Skeletal muscle tissue (tissue), 3 donors: ENCODE measurements at regions not wholly inside any gene's neighbourhood (a gene's known extent, or its start where the extent isn't known, plus 50 kb on each side); places are given as distances from the start of the nearest gene placed in this dataset.
A peak's percentile ranks its signal among the peaks of the same experiment; 100 is the strongest.

Experiments used
- H3K27ac ChIP-seq: one replicate; pipeline ENCODE4 v1.7.0; 2013; ENCODE audit warnings: mild to moderate bottlenecking, low read depth, low read length, inconsistent platforms
- H3K27me3 ChIP-seq, 3 donors: one replicate each; pipeline ENCODE4 v1.7.0; 2013; ENCODE audit warnings: low read length in 3 of 3; ENCODE audit not compliant: control insufficient read depth in 3 of 3, insufficient read depth in 3 of 3
- H3K36me3 ChIP-seq, 3 donors: one replicate each; pipeline ENCODE4 v1.7.0; 2013; ENCODE audit warnings: low read length in 3 of 3; ENCODE audit not compliant: control insufficient read depth in 3 of 3, insufficient read depth in 3 of 3
- H3K4me1 ChIP-seq, 3 donors: one replicate each; pipeline ENCODE4 v1.7.0; 2013; ENCODE audit warnings: low read length in 3 of 3, mild to moderate bottlenecking in 3 of 3; ENCODE audit not compliant: control insufficient read depth in 3 of 3, insufficient read depth in 3 of 3
- H3K4me3 ChIP-seq, 3 donors: one replicate each; pipeline ENCODE4 v1.7.0; 2013; ENCODE audit warnings: low read length in 3 of 3
- H3K9ac ChIP-seq, 3 donors: one replicate each; pipeline ENCODE4 v1.7.0; 2013; ENCODE audit warnings: low read length in 3 of 3, mild to moderate bottlenecking in 3 of 3, moderate library complexity in 2 of 3, low read depth in 1 of 3
- H3K9me3 ChIP-seq, 3 donors: one replicate each; pipeline ENCODE4 v1.7.0; 2013; ENCODE audit warnings: low read length in 3 of 3; ENCODE audit not compliant: control insufficient read depth in 3 of 3
- donor health status: Osteomylitis.

DNA sequence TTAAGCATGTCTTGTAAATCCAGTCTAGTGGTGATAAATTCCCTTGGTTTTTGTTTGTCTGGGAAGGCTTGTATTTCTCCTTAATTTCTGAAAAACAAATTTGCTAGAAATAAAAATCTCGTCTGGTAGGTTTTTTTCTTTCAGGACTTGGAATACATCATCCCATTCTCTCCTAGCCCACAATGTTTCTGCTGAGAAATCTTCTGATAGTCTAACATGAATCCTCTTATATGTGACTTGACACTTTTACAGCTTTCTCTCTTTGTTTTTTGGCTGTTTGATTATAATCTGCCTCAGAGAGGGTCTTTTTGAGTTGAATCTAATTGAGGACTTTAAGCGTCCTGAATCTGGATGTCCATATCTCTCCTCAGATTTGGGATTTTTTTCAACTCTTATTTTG is 104.9 kb downstream of the FEM1C start:
- Histone ChIP-seq H3K9me3 (peaks cover 0 to 3% (median 0%) of the 10 kb centered on the region in 3 donors), H3K27me3 (no peaks in the 10 kb centered on the region), H3K4me3 (no peak overlapping the region), H3K9ac (no peak overlapping the region), H3K36me3 (no peaks in the 10 kb centered on the region), H3K27ac (no peak overlapping the region), H3K4me1 (peaks cover 8 to 13% (median 12%) of the 10 kb centered on the region in 3 donors)

DNA sequence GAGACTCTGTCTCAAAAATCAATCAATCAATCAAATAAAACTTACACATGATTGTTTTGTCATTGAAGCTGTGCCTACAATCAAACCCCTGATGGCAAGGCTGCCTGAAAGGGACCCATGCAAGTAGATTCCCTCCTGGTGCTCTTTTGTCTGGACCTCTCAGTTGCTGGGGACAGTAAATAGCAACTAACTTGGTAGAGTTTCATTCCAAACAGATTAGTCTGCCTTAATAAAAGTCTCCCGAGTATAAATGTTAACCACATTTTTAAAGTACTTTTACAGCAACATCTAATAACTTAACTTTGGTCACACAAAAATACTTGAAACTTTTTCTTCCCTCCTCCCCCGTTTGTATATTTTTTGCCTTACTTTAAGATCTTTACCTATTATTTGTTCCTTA is 105.5 kb downstream of the FEM1C start:
- peaks cover 0 to 3% (median 0%) of the 10 kb centered on the region in 3 donors for H3K9me3 ChIP-seq
- no peak overlapping the region for H3K9ac ChIP-seq
- H3K36me3 ChIP-seq, result no peaks in the 10 kb centered on the region
- no peak overlapping the region for H3K4me3 ChIP-seq
- peaks cover 11 to 19% (median 15%) of the 10 kb centered on the region in 3 donors for H3K4me1 ChIP-seq
- no peaks in the 10 kb centered on the region for H3K27me3 ChIP-seq
- no peak overlapping the region for H3K27ac ChIP-seq

DNA sequence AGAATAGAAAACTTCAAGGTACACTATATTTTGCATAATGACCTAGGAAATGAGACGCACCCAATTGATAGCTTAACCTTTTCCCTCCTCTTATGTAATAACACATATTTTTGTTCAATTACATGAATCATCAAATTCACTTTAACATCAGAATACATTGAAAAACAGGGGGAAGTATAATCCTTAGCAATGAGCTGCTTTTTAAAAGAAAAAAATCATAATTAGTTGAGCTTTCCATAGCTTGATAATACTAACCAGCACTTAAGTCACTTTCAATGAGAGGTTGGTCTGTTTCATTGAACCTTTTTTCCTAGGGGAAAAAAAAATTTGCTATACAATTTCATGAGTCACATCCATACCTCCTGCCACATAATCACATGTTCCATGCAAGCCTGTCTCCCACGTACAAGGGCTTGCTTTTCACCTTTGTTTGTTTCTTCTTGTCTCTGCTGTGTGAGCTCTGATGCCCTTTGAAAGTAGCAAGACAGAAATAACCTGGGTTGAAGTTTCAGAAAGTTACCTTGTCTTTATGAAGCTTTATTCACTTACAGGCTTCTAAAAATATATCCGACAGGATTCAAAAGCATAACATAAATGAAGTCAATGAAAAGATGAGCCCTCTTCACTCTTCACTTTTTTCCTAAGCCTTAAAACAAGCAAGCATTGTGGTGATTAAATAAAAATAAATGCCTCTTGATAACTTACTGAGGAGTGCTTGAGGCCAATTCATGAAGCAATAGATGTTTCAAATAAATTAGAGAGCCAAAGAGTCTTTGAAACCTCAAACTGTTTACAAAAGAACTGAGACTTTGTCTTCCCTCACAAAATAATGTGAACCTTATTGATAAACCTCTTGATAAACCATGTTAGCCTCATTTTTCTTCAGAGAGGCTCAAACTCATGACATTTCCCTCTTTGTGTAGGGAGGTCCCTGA is 108.5 kb downstream of the FEM1C start:
- H3K9me3 ChIP-seq, result peaks cover 0 to 3% (median 0%) of the 10 kb centered on the region in 3 donors
- no peaks in the 10 kb centered on the region for H3K27me3 ChIP-seq
- H3K9ac ChIP-seq, result no peak overlapping the region
- H3K27ac ChIP-seq, result no peak overlapping the region
- H3K36me3 ChIP-seq, result no peaks in the 10 kb centered on the region
- peaks cover 15 to 21% (median 15%) of the 10 kb centered on the region in 3 donors for H3K4me1 ChIP-seq
- no peak overlapping the region for H3K4me3 ChIP-seq

DNA sequence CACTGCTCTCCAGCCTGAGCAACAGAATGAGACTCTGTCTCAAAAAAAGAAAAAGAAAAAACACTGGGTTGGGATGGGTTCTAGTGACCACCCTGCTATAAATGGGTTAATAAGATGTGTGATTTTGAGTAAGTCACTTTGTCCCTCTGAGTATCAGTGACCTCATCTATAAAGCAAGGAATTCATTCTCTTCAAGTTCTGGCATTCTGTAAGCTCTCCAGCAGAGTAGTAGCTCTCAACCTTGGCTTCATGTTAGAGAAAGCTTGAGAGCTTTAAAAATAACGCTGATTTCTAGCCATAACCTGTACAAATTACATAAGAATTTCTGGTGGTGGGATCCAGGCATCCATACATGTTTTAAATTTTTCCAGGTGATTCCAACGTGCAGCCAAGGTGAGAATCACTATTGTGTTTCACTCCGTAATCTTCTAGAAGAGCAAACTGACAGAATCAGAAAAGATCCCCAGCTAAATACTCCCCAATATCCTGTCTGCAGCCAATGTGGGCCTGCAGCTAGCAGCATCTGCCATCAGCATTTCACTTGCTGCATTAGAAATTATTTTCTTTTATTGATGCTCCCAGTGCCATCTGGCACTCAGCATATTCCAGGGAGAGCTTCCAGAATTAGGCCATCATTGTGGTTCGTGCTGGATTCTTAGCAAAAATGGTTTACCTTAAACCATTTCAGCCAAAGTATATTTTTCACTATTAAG is 109.4 kb downstream of the FEM1C start:
- Histone ChIP-seq H3K27ac (no peak overlapping the region), H3K9me3 (peaks cover 0 to 3% (median 0%) of the 10 kb centered on the region in 3 donors), H3K36me3 (no peaks in the 10 kb centered on the region), H3K4me1 (peaks cover 15 to 24% (median 17%) of the 10 kb centered on the region in 3 donors), H3K4me3 (no peak overlapping the region), H3K9ac (no peak overlapping the region), H3K27me3 (no peaks in the 10 kb centered on the region)

DNA sequence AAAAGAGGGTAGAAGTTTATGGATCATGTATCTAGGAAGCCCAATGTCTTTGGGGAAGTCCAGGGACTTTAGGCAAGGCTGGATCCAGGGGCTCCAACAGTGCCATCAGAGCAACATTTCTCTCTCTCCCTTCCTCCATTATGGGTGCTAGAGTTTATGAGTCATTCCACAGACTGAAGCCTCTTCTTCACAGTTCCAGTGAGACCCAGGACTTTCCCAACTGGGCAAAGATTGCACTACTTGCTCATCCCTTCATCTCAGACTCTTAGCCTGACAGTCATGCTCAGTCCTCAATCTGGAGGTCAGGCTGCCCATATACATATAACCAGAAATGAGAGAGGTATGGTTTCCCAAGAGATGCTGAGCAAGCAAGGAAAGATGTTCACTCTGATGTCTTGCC is 110.7 kb downstream of the FEM1C start:
- no peak overlapping the region for H3K4me3 ChIP-seq
- H3K27ac ChIP-seq, result no peak overlapping the region
- peaks cover 17 to 33% (median 22%) of the 10 kb centered on the region in 3 donors for H3K4me1 ChIP-seq
- no peaks in the 10 kb centered on the region for H3K36me3 ChIP-seq
- no peaks in the 10 kb centered on the region for H3K27me3 ChIP-seq
- no peaks in the 10 kb centered on the region for H3K9me3 ChIP-seq
- no peak overlapping the region for H3K9ac ChIP-seq

DNA sequence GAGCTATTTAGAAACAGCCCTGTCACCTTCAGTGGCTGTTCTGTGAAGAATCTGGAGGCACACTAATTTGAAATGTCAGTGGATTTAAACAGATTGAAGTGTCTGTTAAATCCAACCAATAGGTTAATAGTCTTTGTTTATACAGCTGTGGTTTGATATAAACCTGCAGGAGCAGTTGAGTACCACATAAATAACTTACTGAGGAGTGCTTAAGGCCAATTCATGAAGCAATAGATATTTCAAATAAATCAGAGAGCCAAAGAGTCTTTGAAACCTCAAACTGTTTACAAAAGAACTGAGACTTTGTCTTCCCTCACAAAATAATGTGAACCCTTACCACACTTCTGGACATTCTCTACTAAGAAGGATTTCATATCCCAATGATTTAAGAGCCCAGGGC is 111.9 kb downstream of the FEM1C start:
- Histone ChIP-seq H3K4me1 (peaks cover 26 to 40% (median 31%) of the 10 kb centered on the region in 3 donors), H3K27me3 (no peaks in the 10 kb centered on the region), H3K4me3 (no peak overlapping the region), H3K27ac (no peak overlapping the region), H3K9me3 (no peaks in the 10 kb centered on the region), H3K36me3 (no peaks in the 10 kb centered on the region), H3K9ac (no peak overlapping the region)

DNA sequence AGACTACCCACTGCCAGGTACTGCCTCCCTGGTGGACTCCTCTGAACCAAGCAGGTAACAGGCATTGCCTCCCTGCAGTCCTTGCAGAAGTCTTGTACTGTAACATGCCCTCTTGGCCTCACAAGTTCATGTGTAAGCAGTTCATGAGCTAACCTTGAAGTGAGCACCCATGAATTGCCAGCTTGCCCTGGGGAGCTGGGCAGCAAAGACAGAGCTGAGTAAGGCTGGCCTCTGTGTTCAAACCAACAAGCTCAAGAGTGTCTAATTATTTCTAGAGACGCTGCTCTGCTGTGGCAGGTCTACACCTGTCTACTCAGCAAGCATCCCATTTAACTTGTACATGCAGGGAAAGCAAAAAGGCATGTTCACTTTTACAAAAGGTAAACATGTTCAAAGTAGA is 113.5 kb downstream of the FEM1C start:
- Histone ChIP-seq H3K27me3 (no peaks in the 10 kb centered on the region), H3K9me3 (no peaks in the 10 kb centered on the region), H3K4me1 (peaks cover 26 to 47% (median 35%) of the 10 kb centered on the region in 3 donors), H3K36me3 (no peaks in the 10 kb centered on the region), H3K9ac (no peak overlapping the region), H3K4me3 (no peak overlapping the region), H3K27ac (no peak overlapping the region)

DNA sequence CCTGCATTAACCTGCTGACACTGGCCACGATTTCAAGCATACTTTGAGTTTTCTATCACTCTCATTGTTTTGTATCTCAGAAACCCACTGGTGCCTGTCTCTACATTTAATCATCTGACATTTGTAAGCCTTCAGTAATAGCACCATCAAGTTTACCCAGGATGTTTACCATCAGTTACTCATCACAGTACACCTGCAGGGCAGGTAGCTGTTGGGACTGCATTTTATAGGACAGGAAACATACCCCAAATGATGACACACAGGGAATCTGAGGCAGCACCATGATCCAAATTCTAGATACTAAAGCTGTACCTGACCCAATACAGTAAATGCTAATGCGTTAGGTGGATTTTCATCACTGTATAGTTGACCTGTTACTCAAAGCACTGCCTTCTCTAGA is 114.2 kb downstream of the FEM1C start:
- no peak overlapping the region for H3K9ac ChIP-seq
- H3K4me1 ChIP-seq, result peaks cover 21 to 41% (median 34%) of the 10 kb centered on the region in 3 donors
- no peaks in the 10 kb centered on the region for H3K27me3 ChIP-seq
- H3K36me3 ChIP-seq, result no peaks in the 10 kb centered on the region
- H3K9me3 ChIP-seq, result no peaks in the 10 kb centered on the region
- H3K27ac ChIP-seq, result no peak overlapping the region
- H3K4me3 ChIP-seq, result no peak overlapping the region

DNA sequence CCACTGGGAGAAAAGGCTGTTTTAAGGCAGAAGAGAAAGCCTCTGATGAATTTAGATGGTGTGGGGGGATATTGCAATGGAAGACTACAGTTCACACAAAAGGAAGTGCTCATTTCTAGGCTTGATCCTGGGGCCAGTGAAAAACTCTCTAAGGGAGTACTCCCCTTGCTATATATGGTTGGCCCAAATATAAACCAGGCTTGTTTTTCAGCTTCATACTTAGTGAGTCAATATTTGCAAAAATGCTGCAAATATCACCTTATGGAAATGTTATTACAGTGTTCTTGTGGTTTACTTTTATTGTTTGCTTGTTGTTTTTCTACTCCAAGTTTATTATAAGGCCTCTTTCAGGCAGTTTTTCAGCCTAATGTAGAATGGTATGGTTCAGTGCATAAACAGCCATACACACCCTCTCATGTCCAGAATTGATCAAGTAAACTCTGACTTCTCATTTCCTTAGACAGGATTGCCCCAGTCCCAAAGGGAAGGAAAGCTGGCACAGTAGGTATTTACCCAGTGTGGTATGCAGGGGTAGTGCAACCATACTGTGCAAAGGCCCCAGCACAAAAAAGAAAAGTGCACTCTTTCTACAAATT is 115.1 kb downstream of the FEM1C start:
- Histone ChIP-seq H3K9ac (no peak overlapping the region), H3K27ac (peak overlapping the region; percentile 8), H3K9me3 (no peaks in the 10 kb centered on the region), H3K36me3 (no peaks in the 10 kb centered on the region), H3K4me1 (peaks cover 14 to 34% (median 26%) of the 10 kb centered on the region in 3 donors), H3K4me3 (no peak overlapping the region), H3K27me3 (no peaks in the 10 kb centered on the region)
